ENCODE measurements at regions not wholly inside any gene's neighbourhood (a gene's known extent, or its start where the extent isn't known, plus 50 kb on each side); places are given as distances from the start of the nearest gene placed in this dataset.

GRCh38 chr6:23390221-23390620, 735.8 kb upstream of the NRSN1 start:
- FAIRE-seq = no peak

GRCh38 chr6:23394681-23395080, 731.3 kb upstream of the NRSN1 start:
- no peak for FAIRE-seq

GRCh38 chr6:23395381-23395780, 730.6 kb upstream of the NRSN1 start:
- no peak for FAIRE-seq

GRCh38 chr6:23396949-23397348, 729.1 kb upstream of the NRSN1 start:
- no peak for FAIRE-seq

GRCh38 chr6:23403460-23403859, 722.6 kb upstream of the NRSN1 start:
- no peak for FAIRE-seq

GRCh38 chr6:23409531-23409930, 716.5 kb upstream of the NRSN1 start:
- no peak for FAIRE-seq

GRCh38 chr6:23410439-23410838, 715.6 kb upstream of the NRSN1 start:
- FAIRE-seq = no peak

GRCh38 chr6:23412770-23413169, 713.2 kb upstream of the NRSN1 start:
- no peak for FAIRE-seq

GRCh38 chr6:23413327-23414050, 712.5 kb upstream of the NRSN1 start:
- FAIRE-seq = no peak

GRCh38 chr6:23414051-23414445, 712.0 kb upstream of the NRSN1 start:
- FAIRE-seq = no peak

- FAIRE-seq = no peak
Observed at GRCh38 chr6:23414922-23415321, 711.1 kb upstream of the NRSN1 start.

- no peak for FAIRE-seq
Observed at GRCh38 chr6:23415819-23416427, 710.1 kb upstream of the NRSN1 start.

GRCh38 chr6:23417133-23417532, 708.9 kb upstream of the NRSN1 start:
- FAIRE-seq = no peak

- no peak for FAIRE-seq
Observed at GRCh38 chr6:23418095-23418494, 707.9 kb upstream of the NRSN1 start.

GRCh38 chr6:23419046-23419445, 707.0 kb upstream of the NRSN1 start:
- FAIRE-seq = peak; percentile 42

- FAIRE-seq = no peak
Observed at GRCh38 chr6:23420659-23421350, 705.2 kb upstream of the NRSN1 start.

- FAIRE-seq = no peak
Observed at GRCh38 chr6:23424584-23424983, 701.4 kb upstream of the NRSN1 start.

- no peak for FAIRE-seq
Observed at GRCh38 chr6:23435126-23435525, 690.9 kb upstream of the NRSN1 start.

- no peak for FAIRE-seq
Observed at GRCh38 chr6:23435798-23436197, 690.2 kb upstream of the NRSN1 start.

GRCh38 chr6:23441808-23442461, 684.1 kb upstream of the NRSN1 start:
- no peak for FAIRE-seq

GRCh38 chr6:23445157-23445710, 680.8 kb upstream of the NRSN1 start:
- FAIRE-seq = no peak

GRCh38 chr6:23446469-23446967, 679.5 kb upstream of the NRSN1 start:
- no peak for FAIRE-seq

GRCh38 chr6:23447731-23448130, 678.3 kb upstream of the NRSN1 start:
- FAIRE-seq = no peak

Measured in G401.6 (cell line).